Activated T-helper 2 cell treated with anti-CD3 and anti-CD28 coated beads, Interferon-gamma antibody, Interleukin-2, Interleukin-4, amounts not matched to agents 10 μg/mL and 5 μg/mL and 100 μg/mL, durations not matched to agents 14 hours and 24 hours and 36 hours (primary cell): ENCODE measurements at regions not wholly inside any gene's neighbourhood (a gene's known extent, or its start where the extent isn't known, plus 50 kb on each side); places are given as distances from the start of the nearest gene placed in this dataset.

Experiments
- DNase-seq: peaks from one replicate; pipeline ENCODE4 v3.0.0; 2021; ENCODE audit warnings: low spot score
- H3K27ac Mint-ChIP-seq: one replicate; pipeline ENCODE4 v1.8.0; 2021; ENCODE audit warnings: mixed read lengths
- H3K27me3 Mint-ChIP-seq: one replicate; pipeline ENCODE4 v1.8.0; 2021; ENCODE audit warnings: low read depth, mixed read lengths
- H3K36me3 Mint-ChIP-seq: one replicate; pipeline ENCODE4 v1.8.0; 2021; ENCODE audit warnings: low read depth, mixed read lengths
- H3K4me1 Mint-ChIP-seq: one replicate; pipeline ENCODE4 v1.8.0; 2021; ENCODE audit warnings: low read depth, mixed read lengths
- H3K4me3 Mint-ChIP-seq: one replicate; pipeline ENCODE4 v1.8.0; 2021; ENCODE audit warnings: low read depth, mild to moderate bottlenecking, moderate library complexity, mixed read lengths
- H3K9me3 Mint-ChIP-seq: one replicate; pipeline ENCODE4 v1.8.0; 2021; ENCODE audit warnings: mixed read lengths
- intact Hi-C: fragments of 100-400 bp; cut with micrococcal nuclease; formaldehyde crosslinking; loops from one replicate; pipeline ENCODE4 v1.15.1; 2023

- Mint-ChIP-seq H3K27me3 (no peaks in the 10 kb centered on the region), H3K4me1 (peaks cover 31% of the 10 kb centered on the region), H3K9me3 (peaks cover 17% of the 10 kb centered on the region), H3K27ac (no peak overlapping the region), H3K4me3 (no peak overlapping the region), H3K36me3 (peaks cover 10% of the 10 kb centered on the region)
- intact Hi-C loops: no loop called here
- DNase-seq: no peak
Measured at GRCh38 chr12:89216211-89216952, 135.9 kb downstream of the DUSP6 start.

DNA sequence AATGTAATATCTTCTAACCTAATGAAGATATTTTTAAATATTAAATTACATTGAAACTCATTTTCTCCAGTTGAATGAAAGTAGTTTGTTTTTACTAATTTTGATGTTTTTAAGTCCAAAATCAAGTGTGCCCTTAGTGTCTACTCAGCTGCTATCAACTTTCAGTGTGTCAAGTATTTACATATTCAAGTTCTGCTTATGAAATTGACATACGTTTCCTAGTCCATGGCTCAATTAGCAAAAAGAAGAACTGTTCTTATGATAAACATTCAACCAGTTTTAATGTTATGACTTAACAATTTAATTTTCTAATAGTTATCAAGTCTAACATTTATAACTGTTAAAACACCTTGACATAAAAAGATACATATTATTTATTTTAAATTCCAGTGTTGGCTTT, 137.1 kb downstream of the DUSP6 start:
- H3K36me3 Mint-ChIP-seq: peaks cover 4% of the 10 kb centered on the region
- no peak overlapping the region for H3K4me3 Mint-ChIP-seq
- H3K9me3 Mint-ChIP-seq: peaks cover 9% of the 10 kb centered on the region

DNA sequence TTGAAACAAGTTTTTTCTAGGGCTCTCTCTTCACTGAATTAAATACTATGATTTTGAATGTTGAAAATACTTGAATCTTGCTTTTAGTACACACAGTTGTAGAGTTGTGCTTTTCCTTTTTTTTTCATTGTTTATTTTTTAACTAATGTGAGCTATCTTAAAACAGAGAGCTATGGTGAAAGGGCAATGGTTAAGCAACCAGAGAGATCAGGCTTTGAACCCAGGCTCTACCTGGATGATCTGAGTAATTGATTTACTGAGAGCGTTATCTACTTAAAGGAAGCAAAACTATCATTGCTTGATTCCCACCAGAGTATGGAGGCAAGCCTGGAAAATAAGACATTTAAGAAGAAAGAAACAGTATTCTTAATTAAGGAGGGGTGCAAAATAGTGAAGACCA, 138.6 kb downstream of the DUSP6 start:
- H3K27me3 Mint-ChIP-seq: no peaks in the 10 kb centered on the region
- peaks cover 48% of the 10 kb centered on the region for H3K4me1 Mint-ChIP-seq
- intact Hi-C loops: no loop called here
- H3K36me3 Mint-ChIP-seq: no peaks in the 10 kb centered on the region
- no peak overlapping the region for H3K4me3 Mint-ChIP-seq
- peaks cover 5% of the 10 kb centered on the region for H3K9me3 Mint-ChIP-seq
- no peak for DNase-seq
- H3K27ac Mint-ChIP-seq: no peak overlapping the region

More for the DNA sequence above, 137.1 kb downstream of the DUSP6 start:
- H3K27ac Mint-ChIP-seq: no peak overlapping the region
- H3K27me3 Mint-ChIP-seq: no peaks in the 10 kb centered on the region
- no peak for DNase-seq
- peaks cover 41% of the 10 kb centered on the region for H3K4me1 Mint-ChIP-seq
- intact Hi-C loops: no loop called here

DNA sequence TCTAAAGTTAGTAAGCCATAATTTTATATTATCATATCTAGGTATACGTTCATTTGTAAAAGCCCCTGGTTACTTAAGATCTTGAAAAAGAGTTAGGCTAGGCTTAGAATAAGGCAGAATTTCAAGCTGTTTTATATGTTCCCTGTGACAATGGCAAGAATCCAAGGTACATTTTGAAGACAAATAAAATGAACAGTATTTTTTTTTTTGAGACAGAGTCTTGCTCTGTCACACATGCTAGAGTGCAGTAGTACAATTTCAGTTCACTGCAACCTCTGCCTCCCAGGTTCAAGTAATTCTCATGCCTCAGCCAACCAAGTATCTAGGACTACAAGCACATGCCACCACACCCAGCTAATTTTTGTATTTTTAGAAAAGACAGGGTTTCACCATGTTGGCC, 139.2 kb downstream of the DUSP6 start:
- Mint-ChIP-seq H3K4me3 (no peak overlapping the region), H3K4me1 (peaks cover 52% of the 10 kb centered on the region), H3K9me3 (no peaks in the 10 kb centered on the region), H3K27me3 (no peaks in the 10 kb centered on the region), H3K27ac (no peak overlapping the region), H3K36me3 (no peaks in the 10 kb centered on the region)
- no peak for DNase-seq
- intact Hi-C loops: no loop called here

- H3K4me3 Mint-ChIP-seq: no peak overlapping the region
- DNase-seq: no peak
- peaks cover 53% of the 10 kb centered on the region for H3K4me1 Mint-ChIP-seq
- H3K27me3 Mint-ChIP-seq: no peaks in the 10 kb centered on the region
- H3K27ac Mint-ChIP-seq: no peak overlapping the region
- intact Hi-C loops: no loop called here
- no peaks in the 10 kb centered on the region for H3K9me3 Mint-ChIP-seq
- H3K36me3 Mint-ChIP-seq: no peaks in the 10 kb centered on the region
Measured at GRCh38 chr12:89212339-89212771, 139.9 kb downstream of the DUSP6 start.

GRCh38 chr12:89211456-89211855, 140.8 kb downstream of the DUSP6 start:
- Mint-ChIP-seq H3K4me3 (no peak overlapping the region), H3K27me3 (no peaks in the 10 kb centered on the region), H3K36me3 (no peaks in the 10 kb centered on the region), H3K4me1 (peaks cover 53% of the 10 kb centered on the region), H3K9me3 (peaks cover 3% of the 10 kb centered on the region), H3K27ac (no peak overlapping the region)
- intact Hi-C loops: no loop called here
- DNase-seq: no peak

DNA sequence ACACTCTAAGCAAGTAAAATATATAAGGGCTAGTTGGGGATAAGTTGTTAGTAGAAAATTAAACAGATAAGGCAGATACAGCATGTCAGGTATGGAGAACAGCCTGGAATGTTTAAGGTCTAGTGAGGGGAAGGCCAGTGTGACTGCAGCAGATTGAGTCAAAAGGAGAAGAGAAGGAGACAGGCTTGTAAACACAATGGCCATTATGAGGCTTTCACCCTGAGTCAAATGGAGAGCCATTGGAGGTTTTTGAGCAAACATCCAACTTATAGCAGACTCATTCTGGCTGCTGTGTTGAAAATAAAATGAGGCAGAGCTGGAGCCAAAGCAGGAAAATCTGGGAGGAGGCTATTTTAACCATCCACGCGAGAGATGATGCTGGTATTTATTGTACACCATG, 142.0 kb downstream of the DUSP6 start:
- H3K36me3 Mint-ChIP-seq: no peaks in the 10 kb centered on the region
- DNase-seq: no peak
- peaks cover 52% of the 10 kb centered on the region for H3K4me1 Mint-ChIP-seq
- peaks cover 3% of the 10 kb centered on the region for H3K9me3 Mint-ChIP-seq
- H3K27ac Mint-ChIP-seq: no peak overlapping the region
- H3K4me3 Mint-ChIP-seq: no peak overlapping the region
- no peaks in the 10 kb centered on the region for H3K27me3 Mint-ChIP-seq
- intact Hi-C loops: no loop called here

GRCh38 chr12:89208661-89209096, 143.6 kb downstream of the DUSP6 start:
- H3K4me3 Mint-ChIP-seq: no peak overlapping the region
- peaks cover 59% of the 10 kb centered on the region for H3K4me1 Mint-ChIP-seq
- intact Hi-C loops: no loop called here

GRCh38 chr12:89206390-89206789, 145.9 kb downstream of the DUSP6 start:
- Mint-ChIP-seq H3K27ac (no peak overlapping the region), H3K27me3 (no peaks in the 10 kb centered on the region), H3K4me1 (peaks cover 53% of the 10 kb centered on the region), H3K9me3 (peaks cover 3% of the 10 kb centered on the region), H3K36me3 (peaks cover 6% of the 10 kb centered on the region), H3K4me3 (no peak overlapping the region)
- DNase-seq: no peak
- intact Hi-C loops: no loop called here

More at GRCh38 chr12:89208661-89209096, 143.6 kb downstream of the DUSP6 start:
- DNase-seq: no peak
- Mint-ChIP-seq H3K36me3 (peaks cover 3% of the 10 kb centered on the region), H3K27me3 (no peaks in the 10 kb centered on the region), H3K27ac (no peak overlapping the region), H3K9me3 (peaks cover 3% of the 10 kb centered on the region)

DNA sequence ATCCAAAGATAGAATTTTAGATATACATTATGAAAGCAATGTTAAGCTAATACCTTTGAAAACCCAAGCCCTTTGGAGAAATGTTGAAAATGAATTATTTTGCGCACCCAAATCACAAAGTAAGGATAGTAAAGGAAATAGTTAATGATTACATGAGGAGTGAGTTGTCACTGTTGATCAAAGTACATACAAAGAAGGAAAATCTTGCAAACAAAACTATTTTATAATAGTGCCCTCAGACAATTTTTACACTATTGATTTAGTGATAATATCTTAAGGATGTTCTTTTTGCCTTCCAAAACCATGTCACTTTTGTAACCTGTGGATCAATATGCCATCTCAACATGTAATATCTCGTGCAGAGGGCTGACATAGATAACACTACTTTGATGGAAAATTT, 146.8 kb downstream of the DUSP6 start:
- Mint-ChIP-seq H3K9me3 (peaks cover 3% of the 10 kb centered on the region), H3K27ac (no peak overlapping the region), H3K36me3 (peaks cover 6% of the 10 kb centered on the region), H3K4me3 (no peak overlapping the region), H3K27me3 (no peaks in the 10 kb centered on the region), H3K4me1 (peaks cover 47% of the 10 kb centered on the region)
- DNase-seq: no peak
- intact Hi-C loops: no loop called here

GRCh38 chr12:89203144-89203543, 149.2 kb downstream of the DUSP6 start:
- no peak for DNase-seq
- no peaks in the 10 kb centered on the region for H3K27me3 Mint-ChIP-seq
- no peak overlapping the region for H3K27ac Mint-ChIP-seq
- H3K4me3 Mint-ChIP-seq: no peak overlapping the region
- H3K4me1 Mint-ChIP-seq: peaks cover 44% of the 10 kb centered on the region
- peaks cover 6% of the 10 kb centered on the region for H3K36me3 Mint-ChIP-seq
- H3K9me3 Mint-ChIP-seq: peaks cover 3% of the 10 kb centered on the region
- intact Hi-C loops: no loop called here

GRCh38 chr12:89200217-89200616, 152.1 kb downstream of the DUSP6 start:
- H3K27me3 Mint-ChIP-seq: no peaks in the 10 kb centered on the region
- H3K27ac Mint-ChIP-seq: no peak overlapping the region
- H3K4me1 Mint-ChIP-seq: peaks cover 29% of the 10 kb centered on the region
- H3K36me3 Mint-ChIP-seq: peaks cover 9% of the 10 kb centered on the region
- no peak overlapping the region for H3K4me3 Mint-ChIP-seq
- peaks cover 8% of the 10 kb centered on the region for H3K9me3 Mint-ChIP-seq
- intact Hi-C loops: no loop called here
- DNase-seq: no peak

DNA sequence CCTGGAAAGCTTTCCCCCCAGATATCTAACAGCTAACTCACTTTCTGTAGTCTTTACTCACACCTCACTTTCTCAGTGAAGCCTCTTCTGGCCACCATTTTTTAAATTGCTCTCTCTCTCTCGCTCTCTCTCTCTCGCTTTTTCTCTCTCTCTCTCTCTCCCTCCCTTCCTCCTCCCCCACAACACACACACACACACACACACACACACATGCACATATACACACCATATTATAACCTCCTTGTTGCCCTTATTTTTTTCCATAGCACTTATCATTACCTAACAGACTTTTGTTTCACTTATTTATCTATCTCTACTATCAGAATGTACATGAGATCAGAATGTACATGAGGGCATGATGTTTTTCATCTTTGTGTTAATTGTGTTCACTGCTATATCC, 156.8 kb downstream of the DUSP6 start:
- intact Hi-C loops: no loop called here
- H3K4me3 Mint-ChIP-seq: no peak overlapping the region
- no peak for DNase-seq
- H3K36me3 Mint-ChIP-seq: peaks cover 14% of the 10 kb centered on the region
- no peak overlapping the region for H3K27ac Mint-ChIP-seq
- H3K9me3 Mint-ChIP-seq: peaks cover 23% of the 10 kb centered on the region
- no peaks in the 10 kb centered on the region for H3K27me3 Mint-ChIP-seq
- H3K4me1 Mint-ChIP-seq: peaks cover 12% of the 10 kb centered on the region
